Erythroblast (primary cell): ENCODE measurements at regions not wholly inside any gene's neighbourhood (a gene's known extent, or its start where the extent isn't known, plus 50 kb on each side); places are given as distances from the start of the nearest gene placed in this dataset.

Source experiments
- GATA1 ChIP-seq: IDR thresholded peaks from 2 replicates; pipeline ENCODE4 v1.6.1; 2011; ENCODE audit warnings: low read depth, mild to moderate bottlenecking, control low read depth, low read length, moderate library complexity
- POLR2A ChIP-seq: IDR thresholded peaks from 2 replicates; pipeline ENCODE4 v1.6.1; 2011; ENCODE audit warnings: mild to moderate bottlenecking, low read length

GRCh38 chr3:115279939-115280338 is 132.9 kb upstream of the ZBTB20 start:
- TF ChIP-seq POLR2A (no peak), GATA1 (no peak)
